ENCODE measurements at regions not wholly inside any gene's neighbourhood (a gene's known extent, or its start where the extent isn't known, plus 50 kb on each side); places are given as distances from the start of the nearest gene placed in this dataset.

DNA sequence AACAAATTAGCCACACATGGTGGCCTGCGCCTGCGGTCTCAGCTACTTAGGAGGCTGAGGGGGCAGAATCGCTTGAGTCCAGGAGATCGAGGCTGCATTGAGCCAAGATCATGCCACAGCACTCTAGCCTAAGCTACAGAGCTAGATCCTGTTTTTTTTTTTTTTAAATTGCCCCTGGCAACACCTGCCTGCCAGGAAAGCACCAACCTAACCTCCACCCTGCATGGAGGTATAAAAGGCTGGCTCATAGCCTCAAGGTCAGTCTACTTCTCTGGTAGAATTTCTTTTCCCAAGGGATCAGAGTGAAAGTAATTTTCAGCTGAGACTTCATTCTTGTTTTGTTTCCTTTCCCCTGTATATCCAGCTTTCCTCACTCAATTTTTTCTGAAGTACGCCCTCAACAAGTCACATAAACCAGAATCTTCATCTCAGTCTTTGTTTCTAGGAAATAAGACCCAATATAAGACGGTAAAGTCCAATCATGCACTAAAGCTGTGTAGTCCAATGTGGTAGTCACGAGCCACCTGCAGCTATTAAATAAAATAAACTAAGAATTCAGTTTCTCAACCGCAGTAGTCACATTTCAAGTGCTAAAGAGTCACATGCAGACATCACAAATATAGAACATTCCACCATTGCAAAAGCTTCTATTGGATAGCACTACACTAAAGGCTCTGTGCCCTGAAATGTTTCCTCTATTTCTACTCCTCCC, 113.3 kb downstream of the HPGD start:
- TF ChIP-seq, protein P1, sequence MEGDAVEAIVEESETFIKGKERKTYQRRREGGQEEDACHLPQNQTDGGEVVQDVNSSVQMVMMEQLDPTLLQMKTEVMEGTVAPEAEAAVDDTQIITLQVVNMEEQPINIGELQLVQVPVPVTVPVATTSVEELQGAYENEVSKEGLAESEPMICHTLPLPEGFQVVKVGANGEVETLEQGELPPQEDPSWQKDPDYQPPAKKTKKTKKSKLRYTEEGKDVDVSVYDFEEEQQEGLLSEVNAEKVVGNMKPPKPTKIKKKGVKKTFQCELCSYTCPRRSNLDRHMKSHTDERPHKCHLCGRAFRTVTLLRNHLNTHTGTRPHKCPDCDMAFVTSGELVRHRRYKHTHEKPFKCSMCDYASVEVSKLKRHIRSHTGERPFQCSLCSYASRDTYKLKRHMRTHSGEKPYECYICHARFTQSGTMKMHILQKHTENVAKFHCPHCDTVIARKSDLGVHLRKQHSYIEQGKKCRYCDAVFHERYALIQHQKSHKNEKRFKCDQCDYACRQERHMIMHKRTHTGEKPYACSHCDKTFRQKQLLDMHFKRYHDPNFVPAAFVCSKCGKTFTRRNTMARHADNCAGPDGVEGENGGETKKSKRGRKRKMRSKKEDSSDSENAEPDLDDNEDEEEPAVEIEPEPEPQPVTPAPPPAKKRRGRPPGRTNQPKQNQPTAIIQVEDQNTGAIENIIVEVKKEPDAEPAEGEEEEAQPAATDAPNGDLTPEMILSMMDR (optimal IDR thresholded peaks at IDR 0.05 in 1 of 3, IDR thresholded peaks at IDR 0.05 in 1 of 3, conservative IDR thresholded peaks at IDR 0.05 in 1 of 3; ENCODE audit: extremely low read depth in 1 of 3, insufficient read depth in 2 of 3, low read length in 3 of 3), result no peak
- TF ChIP-seq EZH2 (IDR thresholded peaks at IDR 0.05; ENCODE audit: low read length), result no peak
